HG03103 (cell line): ENCODE measurements at regions not wholly inside any gene's neighbourhood (a gene's known extent, or its start where the extent isn't known, plus 50 kb on each side); places are given as distances from the start of the nearest gene placed in this dataset.
"Not testable (repeated sequence)": the region's sequence is repeated elsewhere in the genome, so short reads cannot be mapped to it uniquely, and the experiment has no call there.

ENCODE experiments used
- ATAC-seq: cut with Tn5 transposase; IDR thresholded peaks from one replicate; pipeline ENCODE4 v1.9.1; 2021; ENCODE audit warnings: low read depth; ENCODE audit not compliant: unreplicated experiment

GRCh38 chr7:110397927-110398660, 692.8 kb upstream of the LRRN3 start:
- no peak for ATAC-seq

GRCh38 chr7:110399421-110399820, 691.5 kb upstream of the LRRN3 start:
- no peak for ATAC-seq

GRCh38 chr7:110400411-110400810, 690.5 kb upstream of the LRRN3 start:
- ATAC-seq: no peak

GRCh38 chr7:110407242-110407641, 683.7 kb upstream of the LRRN3 start:
- ATAC-seq: no peak

- ATAC-seq: no peak
Measured at GRCh38 chr7:110407706-110408105, 683.2 kb upstream of the LRRN3 start.

- no peak for ATAC-seq
Measured at GRCh38 chr7:110412614-110413013, 678.3 kb upstream of the LRRN3 start.

- ATAC-seq: no peak
Measured at GRCh38 chr7:110413038-110413437, 677.9 kb upstream of the LRRN3 start.

- no peak for ATAC-seq
Measured at GRCh38 chr7:110417611-110418010, 673.3 kb upstream of the LRRN3 start.

GRCh38 chr7:110418659-110419280, 672.2 kb upstream of the LRRN3 start:
- no peak for ATAC-seq

- ATAC-seq: no peak
Measured at GRCh38 chr7:110420788-110421187, 670.1 kb upstream of the LRRN3 start.

- no peak for ATAC-seq
Measured at GRCh38 chr7:110421490-110422241, 669.3 kb upstream of the LRRN3 start.

GRCh38 chr7:110432061-110432553, 658.8 kb upstream of the LRRN3 start:
- no peak for ATAC-seq

- not testable (repeated sequence) for ATAC-seq
Measured at GRCh38 chr7:110438926-110439325, 652.0 kb upstream of the LRRN3 start.

GRCh38 chr7:110442381-110442837, 648.5 kb upstream of the LRRN3 start:
- peak; percentile 93 for ATAC-seq

- ATAC-seq: no peak
Measured at GRCh38 chr7:110446658-110447057, 644.3 kb upstream of the LRRN3 start.

- ATAC-seq: peak; percentile 88
Measured at GRCh38 chr7:110448918-110449317, 642.0 kb upstream of the LRRN3 start.

- ATAC-seq: no peak
Measured at GRCh38 chr7:110454713-110455112, 636.2 kb upstream of the LRRN3 start.

GRCh38 chr7:110461621-110462020, 629.3 kb upstream of the LRRN3 start:
- no peak for ATAC-seq

GRCh38 chr7:110470420-110470819, 620.5 kb upstream of the LRRN3 start:
- ATAC-seq: no peak

GRCh38 chr7:110472419-110472818, 618.5 kb upstream of the LRRN3 start:
- ATAC-seq: not testable (repeated sequence)

- ATAC-seq: no peak
Measured at GRCh38 chr7:110480964-110481363, 610.0 kb upstream of the LRRN3 start.
